Endodermal cell (in vitro differentiated cells): ENCODE measurements at regions not wholly inside any gene's neighbourhood (a gene's known extent, or its start where the extent isn't known, plus 50 kb on each side); places are given as distances from the start of the nearest gene placed in this dataset.

Experiments
- DNase-seq: peaks from one replicate; pipeline ENCODE4 v3.0.0-alpha.2; 2017
- H3K27ac ChIP-seq: 2 replicates; pipeline ENCODE4 v1.5.1; 2013; ENCODE audit warnings: mild to moderate bottlenecking, low read depth, low read length, moderate library complexity
- H3K27me3 ChIP-seq: 2 replicates; pipeline ENCODE4 v1.6.1; 2013; ENCODE audit warnings: mild to moderate bottlenecking, low read length, moderate library complexity; ENCODE audit not compliant: insufficient read depth, control insufficient read depth, poor library complexity, severe bottlenecking
- H3K36me3 ChIP-seq: 2 replicates; pipeline ENCODE4 v1.7.0; 2013; ENCODE audit warnings: mild to moderate bottlenecking, low read length, moderate library complexity; ENCODE audit not compliant: control insufficient read depth, insufficient read depth
- H3K4me1 ChIP-seq: one replicate; pipeline ENCODE4 v1.7.0; 2013; ENCODE audit warnings: low read length; ENCODE audit not compliant: control insufficient read depth, insufficient read depth
- H3K4me3 ChIP-seq: 2 replicates; pipeline ENCODE4 v1.5.1; 2013; ENCODE audit warnings: mild to moderate bottlenecking, low read length, moderate library complexity
- H3K9ac ChIP-seq: 2 replicates; pipeline ENCODE4 v1.6.1; 2013; ENCODE audit warnings: mild to moderate bottlenecking, low read length, moderate library complexity; ENCODE audit not compliant: poor library complexity, severe bottlenecking; ENCODE audit errors: extremely low read depth
- H3K9me3 ChIP-seq: 2 replicates; pipeline ENCODE4 v1.6.1; 2013; ENCODE audit warnings: mild to moderate bottlenecking, low read length, moderate library complexity; ENCODE audit not compliant: control insufficient read depth
- H3K27ac Mint-ChIP-seq: 2 replicates; pipeline ENCODE4 v1.8.0; 2020; ENCODE audit warnings: mixed read lengths
- H3K27me3 Mint-ChIP-seq: 2 replicates; pipeline ENCODE4 v1.8.0; 2021; ENCODE audit warnings: mild to moderate bottlenecking, mixed read lengths; ENCODE audit not compliant: insufficient read depth
- H3K36me3 Mint-ChIP-seq: 2 replicates; pipeline ENCODE4 v1.8.0; 2020; ENCODE audit warnings: low read depth, mixed read lengths
- H3K4me1 Mint-ChIP-seq: 2 replicates; pipeline ENCODE4 v1.8.0; 2020; ENCODE audit warnings: mixed read lengths
- H3K4me3 Mint-ChIP-seq: 2 replicates; pipeline ENCODE4 v1.8.0; 2020; ENCODE audit warnings: mild to moderate bottlenecking, moderate library complexity, mixed read lengths
- H3K9me3 Mint-ChIP-seq: 2 replicates; pipeline ENCODE4 v1.8.0; 2020; ENCODE audit warnings: mild to moderate bottlenecking, mixed read lengths
- CTCF ChIP-seq: fragments of 200-600 bp; sonication (generic); conservative IDR thresholded peaks from 2 replicates; pipeline ENCODE4 v1.5.0; 2021; ENCODE audit warnings: antibody characterized with exemption, mild to moderate bottlenecking
- WGBS, 2 experiments: methylation state at CpG; one replicate each; pipeline versions ENCODE4 v1.1.5 to v1.1.7; 2013; ENCODE audit warnings: missing lambda C conversion rate in 2 of 2, mixed read lengths in 1 of 2; ENCODE audit not compliant: insufficient coverage in 1 of 2, insufficient read length in 1 of 2; 5-methylcytosine and 5-hydroxymethylcytosine counted together

- Histone ChIP-seq H3K4me1 (no peaks in the 10 kb centered on the region), H3K27ac (no peak overlapping the region), H3K9ac (no peak overlapping the region), H3K27me3 (peaks cover 6% of the 10 kb centered on the region), H3K9me3 (no peaks in the 10 kb centered on the region), H3K36me3 (no peaks in the 10 kb centered on the region), H3K4me3 (no peak overlapping the region)
- Mint-ChIP-seq H3K4me1 (peaks cover 5% of the 10 kb centered on the region), H3K9me3 (peaks cover 11% of the 10 kb centered on the region), H3K36me3 (no peaks in the 10 kb centered on the region), H3K27me3 (peaks cover 8% of the 10 kb centered on the region), H3K27ac (no peak overlapping the region), H3K4me3 (no peak overlapping the region)
- WGBS, 2 experiments: 93 to 94% methylated on average over 6 of the region's 6 CpGs
- no peak for TF ChIP-seq CTCF
- DNase-seq: no peak
These were observed 105.7 kb upstream of the GPC1 start for GRCh38 chr2:240329778-240330177.

DNA sequence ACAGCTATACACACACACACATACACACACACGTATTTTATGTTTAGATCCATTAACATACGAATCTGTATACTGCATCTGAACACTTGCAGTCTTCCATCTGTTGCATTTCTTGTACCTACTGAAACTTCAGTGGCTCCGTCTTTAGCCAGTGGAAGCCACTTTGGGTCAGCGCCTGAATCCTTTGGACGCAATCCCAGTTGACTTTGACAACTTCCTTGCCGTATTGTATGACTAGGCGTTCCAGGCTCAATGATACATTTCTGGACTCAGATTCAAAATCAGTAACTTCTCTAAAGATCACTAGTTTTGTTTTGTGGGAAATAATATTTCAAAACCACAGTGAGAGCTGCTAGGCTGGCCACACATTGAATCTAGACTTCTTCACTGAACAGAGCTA lies 101.5 kb upstream of the GPC1 start:
- no peaks in the 10 kb centered on the region for H3K36me3 ChIP-seq
- no peak overlapping the region for H3K27ac Mint-ChIP-seq
- H3K36me3 Mint-ChIP-seq: no peaks in the 10 kb centered on the region
- 90 to 93% methylated on average over 7 of the region's 7 CpGs for WGBS, 2 experiments
- H3K4me1 Mint-ChIP-seq: no peaks in the 10 kb centered on the region
- H3K4me1 ChIP-seq: no peaks in the 10 kb centered on the region
- no peak for TF ChIP-seq CTCF
- H3K27ac ChIP-seq: no peak overlapping the region
- H3K9me3 Mint-ChIP-seq: peaks cover 11% of the 10 kb centered on the region
- H3K27me3 Mint-ChIP-seq: peaks cover 19% of the 10 kb centered on the region
- no peak overlapping the region for H3K4me3 ChIP-seq
- no peaks in the 10 kb centered on the region for H3K9me3 ChIP-seq
- H3K27me3 ChIP-seq: peaks cover 11% of the 10 kb centered on the region
- DNase-seq: no peak
- no peak overlapping the region for H3K9ac ChIP-seq
- no peak overlapping the region for H3K4me3 Mint-ChIP-seq

DNA sequence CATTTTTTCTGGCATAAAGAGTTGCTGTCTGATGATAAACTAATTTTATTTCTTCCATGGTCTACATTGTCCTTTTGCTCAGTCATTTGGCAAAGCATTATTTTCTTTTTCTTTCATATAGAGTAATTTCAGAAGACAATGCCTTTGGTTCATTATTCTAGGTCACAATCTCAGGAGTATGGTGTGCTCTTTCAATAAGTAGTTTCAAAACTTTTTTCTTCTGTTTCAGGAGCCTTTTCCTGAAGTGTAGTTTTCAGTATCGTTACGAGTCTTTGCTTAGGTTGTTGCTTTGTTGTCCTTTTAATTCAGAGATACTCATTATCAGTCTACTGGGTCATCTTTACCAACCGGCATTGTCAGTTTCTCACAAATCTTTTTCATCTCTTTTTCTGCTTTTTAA lies 100.4 kb upstream of the GPC1 start:
- H3K4me1 Mint-ChIP-seq: no peaks in the 10 kb centered on the region
- H3K4me3 Mint-ChIP-seq: no peak overlapping the region
- H3K36me3 ChIP-seq: no peaks in the 10 kb centered on the region
- H3K4me3 ChIP-seq: no peak overlapping the region
- TF ChIP-seq CTCF: no peak
- H3K9me3 Mint-ChIP-seq: peaks cover 11% of the 10 kb centered on the region
- 86% methylated on average over 3 of the region's 3 CpGs; no CpG with 5 or more reads in 1 of the 2 experiments for WGBS, 2 experiments
- H3K9ac ChIP-seq: no peak overlapping the region
- H3K36me3 Mint-ChIP-seq: no peaks in the 10 kb centered on the region
- no peak overlapping the region for H3K27ac Mint-ChIP-seq
- H3K9me3 ChIP-seq: no peaks in the 10 kb centered on the region
- no peak overlapping the region for H3K27ac ChIP-seq
- peaks cover 19% of the 10 kb centered on the region for H3K27me3 Mint-ChIP-seq
- DNase-seq: no peak
- H3K4me1 ChIP-seq: no peaks in the 10 kb centered on the region
- peaks cover 11% of the 10 kb centered on the region for H3K27me3 ChIP-seq
